H9 (cell line): ENCODE measurements at regions not wholly inside any gene's neighbourhood (a gene's known extent, or its start where the extent isn't known, plus 50 kb on each side); places are given as distances from the start of the nearest gene placed in this dataset.

Experiments used
- DNase-seq: peaks from one replicate; pipeline ENCODE4 v3.0.0-alpha.2; 2017
- H2AFZ ChIP-seq: one replicate; pipeline ENCODE4 v1.6.1; 2013; ENCODE audit warnings: mild to moderate bottlenecking, low read length, control low read depth, moderate library complexity
- H2AK5ac ChIP-seq: 2 replicates; pipeline ENCODE4 v1.6.1; 2013; ENCODE audit warnings: low read length, control low read depth, mixed read lengths; ENCODE audit not compliant: insufficient read length
- H2BK120ac ChIP-seq: one replicate; pipeline ENCODE4 v1.6.1; 2013; ENCODE audit warnings: low read depth, mild to moderate bottlenecking, low read length, control low read depth, inconsistent platforms; ENCODE audit not compliant: poor library complexity, severe bottlenecking
- H2BK12ac ChIP-seq: 2 replicates; pipeline ENCODE4 v1.6.1; 2013; ENCODE audit warnings: low read length, control low read depth, mixed read lengths, low read depth; ENCODE audit not compliant: insufficient read length
- H2BK15ac ChIP-seq: 2 replicates; pipeline ENCODE4 v1.6.1; 2013; ENCODE audit warnings: low read depth, low read length, control low read depth
- H2BK20ac ChIP-seq: one replicate; pipeline ENCODE4 v1.6.1; 2013; ENCODE audit warnings: low read depth, mild to moderate bottlenecking, low read length, control low read depth, inconsistent platforms; ENCODE audit not compliant: poor library complexity, severe bottlenecking
- H2BK5ac ChIP-seq: 2 replicates; pipeline ENCODE4 v1.6.1; 2013; ENCODE audit warnings: low read length, control low read depth, mixed read lengths; ENCODE audit not compliant: insufficient read length
- H3K14ac ChIP-seq: 2 replicates; pipeline ENCODE4 v1.6.1; 2013; ENCODE audit warnings: low read length, control low read depth; ENCODE audit not compliant: insufficient read depth
- H3K18ac ChIP-seq: 2 replicates; pipeline ENCODE4 v1.6.1; 2013; ENCODE audit warnings: low read depth, mild to moderate bottlenecking, mixed read lengths, low read length, control low read depth; ENCODE audit not compliant: insufficient read length
- H3K23ac ChIP-seq: 2 replicates; pipeline ENCODE4 v1.6.1; 2013; ENCODE audit warnings: low read length, control low read depth, mixed read lengths, low read depth; ENCODE audit not compliant: insufficient read length
- H3K23me2 ChIP-seq: 2 replicates; pipeline ENCODE4 v1.6.1; 2013; ENCODE audit warnings: low read depth, mild to moderate bottlenecking, mixed read lengths, low read length, control low read depth; ENCODE audit not compliant: insufficient read length, poor library complexity, severe bottlenecking
- H3K27ac ChIP-seq: 2 replicates; pipeline ENCODE4 v1.5.1; 2013; ENCODE audit warnings: low read length, control low read depth, mixed read lengths, low read depth; ENCODE audit not compliant: insufficient read length
- H3K27me3 ChIP-seq: 2 replicates; pipeline ENCODE4 v1.6.1; 2013; ENCODE audit warnings: low read length, control low read depth, inconsistent platforms; ENCODE audit not compliant: insufficient read depth
- H3K4ac ChIP-seq: 2 replicates; pipeline ENCODE4 v1.6.1; 2013; ENCODE audit warnings: low read depth, mild to moderate bottlenecking, control low read depth, inconsistent platforms, low read length, moderate library complexity
- H3K4me1 ChIP-seq: 2 replicates; pipeline ENCODE4 v1.6.1; 2013; ENCODE audit warnings: low read length, control low read depth, inconsistent platforms; ENCODE audit not compliant: insufficient read depth
- H3K4me2 ChIP-seq: 2 replicates; pipeline ENCODE4 v1.6.1; 2013; ENCODE audit warnings: low read length, control low read depth, mixed read lengths; ENCODE audit not compliant: insufficient read length, insufficient read depth
- H3K56ac ChIP-seq: 2 replicates; pipeline ENCODE4 v1.6.1; 2013; ENCODE audit warnings: low read depth, mild to moderate bottlenecking, mixed read lengths, low read length, control low read depth; ENCODE audit not compliant: insufficient read length
- H3K79me1 ChIP-seq: 2 replicates; pipeline ENCODE4 v1.6.1; 2013; ENCODE audit warnings: low read depth, mild to moderate bottlenecking, moderate library complexity, low read length, control low read depth, inconsistent platforms; ENCODE audit not compliant: insufficient read depth, poor library complexity, severe bottlenecking
- H3K79me2 ChIP-seq: 2 replicates; pipeline ENCODE4 v1.6.1; 2013; ENCODE audit warnings: low read length, control low read depth, inconsistent platforms; ENCODE audit not compliant: insufficient read depth
- H3K9ac ChIP-seq: 2 replicates; pipeline ENCODE4 v1.6.1; 2013; ENCODE audit warnings: low read length, control low read depth, mixed read lengths; ENCODE audit not compliant: insufficient read length; ENCODE audit errors: extremely low read depth
- H3K9me3 ChIP-seq: one replicate; pipeline ENCODE4 v1.6.1; 2013; ENCODE audit warnings: low read depth, low read length, inconsistent platforms; ENCODE audit not compliant: control insufficient read depth
- H3T11ph ChIP-seq: one replicate; pipeline ENCODE4 v1.6.1; 2013; ENCODE audit warnings: mild to moderate bottlenecking, low read length, control low read depth, inconsistent platforms
- H4K20me1 ChIP-seq: one replicate; pipeline ENCODE4 v1.6.1; 2013; ENCODE audit not compliant: control insufficient read depth, insufficient read length, insufficient read depth
- H4K5ac ChIP-seq: 2 replicates; pipeline ENCODE4 v1.6.1; 2013; ENCODE audit warnings: low read depth, mild to moderate bottlenecking, mixed read lengths, low read length, control low read depth; ENCODE audit not compliant: insufficient read length
- H4K8ac ChIP-seq: replicated peaks from 2 replicates; pipeline ENCODE4 v1.6.1; 2013; ENCODE audit warnings: low read length, control low read depth, mixed read lengths, low read depth; ENCODE audit not compliant: insufficient read length
- H4K91ac ChIP-seq: 2 replicates; pipeline ENCODE4 v1.6.1; 2013; ENCODE audit warnings: low read depth, mild to moderate bottlenecking, moderate library complexity, mixed read lengths, low read length, control low read depth; ENCODE audit not compliant: insufficient read length
- H3K27ac Mint-ChIP-seq, 3 experiments: 2 replicates in 2 of 3; 3 replicates in 1 of 3; pipeline ENCODE4 v1.8.0; 2020 to 2021; ENCODE audit warnings: mixed read lengths in 3 of 3, mild to moderate bottlenecking in 1 of 3, moderate library complexity in 1 of 3
- H3K27me3 Mint-ChIP-seq: 2 replicates; pipeline ENCODE4 v1.8.0; 2021; ENCODE audit warnings: low read depth, mild to moderate bottlenecking, moderate library complexity, mixed read lengths
- H3K36me3 Mint-ChIP-seq, 3 experiments: 2 replicates in 2 of 3; 3 replicates in 1 of 3; pipeline ENCODE4 v1.8.0; 2020 to 2021; ENCODE audit warnings: low read depth in 3 of 3, mixed read lengths in 3 of 3; ENCODE audit not compliant: insufficient read depth in 1 of 3
- H3K4me1 Mint-ChIP-seq, 2 experiments: 2 replicates each; pipeline ENCODE4 v1.8.0; 2020; ENCODE audit warnings: mixed read lengths in 2 of 2
- H3K4me3 Mint-ChIP-seq, 2 experiments: 2 replicates in 1 of 2; 3 replicates in 1 of 2; pipeline ENCODE4 v1.8.0; 2020 to 2021; ENCODE audit warnings: mild to moderate bottlenecking in 2 of 2, mixed read lengths in 2 of 2, moderate library complexity in 1 of 2
- H3K9me3 Mint-ChIP-seq, 2 experiments: 2 replicates in 1 of 2; 3 replicates in 1 of 2; pipeline ENCODE4 v1.8.0; 2020; ENCODE audit warnings: mild to moderate bottlenecking in 2 of 2, mixed read lengths in 2 of 2, moderate library complexity in 1 of 2
- CTCF ChIP-seq: fragments of 200-600 bp; sonication (generic); conservative IDR thresholded peaks from 3 replicates; pipeline ENCODE4 v1.8.0; 2021; ENCODE audit warnings: antibody characterized with exemption, mild to moderate bottlenecking
- WGBS: extraction: QIAGEN DNeasy Blood & Tissue Kit; methylation state at CpG from one replicate; pipeline ENCODE4 v1.1.7; 2013; ENCODE audit warnings: missing lambda C conversion rate, low lambda C conversion rate, mixed read lengths; ENCODE audit not compliant: insufficient read length; ENCODE audit errors: extremely low coverage; 5-methylcytosine and 5-hydroxymethylcytosine counted together

GRCh38 chr7:92988941-92989545 is 128.7 kb downstream of the SAMD9 start:
- H3K4me2 ChIP-seq, result no peak overlapping the region
- H4K5ac ChIP-seq, result no peak overlapping the region
- H2BK20ac ChIP-seq, result no peak overlapping the region
- no peak overlapping the region for H3K56ac ChIP-seq
- no peaks in the 10 kb centered on the region for H3K9me3 Mint-ChIP-seq
- H3K79me2 ChIP-seq, result no peaks in the 10 kb centered on the region
- H2AK5ac ChIP-seq, result no peak overlapping the region
- no peak for DNase-seq
- no peak overlapping the region for H2BK15ac ChIP-seq
- no peaks in the 10 kb centered on the region for H3K9me3 ChIP-seq
- no peaks in the 10 kb centered on the region for H4K20me1 ChIP-seq
- H3K23ac ChIP-seq, result no peak overlapping the region
- no peaks in the 10 kb centered on the region for H3K23me2 ChIP-seq
- H2BK120ac ChIP-seq, result no peak overlapping the region
- H3K27me3 Mint-ChIP-seq, result no peaks in the 10 kb centered on the region
- H3K36me3 Mint-ChIP-seq, result no peaks in the 10 kb centered on the region
- H3K18ac ChIP-seq, result no peak overlapping the region
- no peak overlapping the region for H4K8ac ChIP-seq
- no peak overlapping the region for H3K27ac Mint-ChIP-seq
- TF ChIP-seq CTCF, result no peak
- H2BK5ac ChIP-seq, result no peak overlapping the region
- no peak overlapping the region for H2BK12ac ChIP-seq
- no peak overlapping the region for H2AFZ ChIP-seq
- no peak overlapping the region for H3K9ac ChIP-seq
- H3K14ac ChIP-seq, result no peak overlapping the region
- H3K27ac ChIP-seq, result no peak overlapping the region
- H3K79me1 ChIP-seq, result no peaks in the 10 kb centered on the region
- H3K4ac ChIP-seq, result no peak overlapping the region
- H3K4me1 Mint-ChIP-seq, result peaks cover 15 to 18% of the 10 kb centered on the region in 2 experiments
- WGBS, result no CpG with 5 or more reads among the region's 3 CpGs
- 0 out of 2 replicates have a peak, but pooled peaks cover 3% of the 10 kb centered on the region for H3K4me1 ChIP-seq
- no peaks in the 10 kb centered on the region for H3K27me3 ChIP-seq
- no peak overlapping the region for H3K4me3 Mint-ChIP-seq
- no peak overlapping the region for H3T11ph ChIP-seq
- H4K91ac ChIP-seq, result no peak overlapping the region
